ENCODE measurements at regions not wholly inside any gene's neighbourhood (a gene's known extent, or its start where the extent isn't known, plus 50 kb on each side); places are given as distances from the start of the nearest gene placed in this dataset.

DNA sequence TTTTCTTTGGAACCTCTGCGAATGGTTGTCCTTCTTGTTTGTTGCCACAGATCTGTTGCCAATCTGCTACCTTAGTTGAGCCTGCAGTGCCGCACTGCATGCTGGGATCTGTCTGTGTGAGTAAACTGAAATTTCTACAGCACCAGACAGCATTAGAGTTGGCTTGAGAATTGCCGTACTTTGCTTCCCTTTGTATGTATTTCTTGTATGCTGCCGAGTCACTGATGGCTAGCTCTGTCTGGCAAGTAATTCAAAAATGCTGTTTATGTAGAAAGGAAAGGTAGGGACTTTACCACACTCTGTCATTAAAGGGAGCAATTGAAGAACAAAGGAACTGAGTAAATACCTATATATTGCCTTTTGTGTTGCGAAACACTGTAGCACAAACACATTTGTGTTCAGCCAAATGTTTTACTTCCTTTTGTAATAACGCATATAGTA, 857.4 kb downstream of the USP25 start:
- DNase-seq (ENCODE audit: low read depth) = no peak

DNA sequence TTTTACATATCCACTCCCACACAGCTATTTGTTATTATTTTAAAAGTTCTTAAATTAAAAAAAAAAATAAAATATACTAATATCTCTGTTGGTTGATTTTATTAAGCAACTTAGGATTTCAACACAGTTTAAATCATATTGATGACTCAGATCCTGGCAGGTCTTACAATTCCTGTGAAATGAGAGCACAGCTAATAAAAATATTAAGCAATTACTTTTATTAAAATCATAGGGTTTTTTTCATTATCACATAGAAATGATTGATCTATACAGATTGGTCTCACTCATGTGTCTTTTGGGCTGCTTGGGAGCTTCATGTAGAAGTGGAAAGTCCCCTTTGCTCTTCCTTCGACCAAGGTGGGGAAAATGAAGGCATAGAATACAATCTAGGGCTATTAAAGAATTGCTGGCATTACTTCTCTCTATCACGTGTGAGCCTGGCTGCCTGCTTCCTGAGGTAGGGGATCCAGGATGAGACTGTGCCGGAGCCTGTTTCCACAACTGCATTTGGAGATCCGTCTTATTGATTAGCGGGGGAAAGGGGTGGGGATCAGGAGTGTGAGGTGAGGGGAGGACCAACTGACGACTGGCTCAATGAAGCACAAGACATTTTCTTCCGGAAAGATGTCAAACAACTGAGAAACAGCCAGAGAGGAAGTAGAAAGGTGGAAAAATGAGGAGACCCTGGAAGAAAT, 858.0 kb downstream of the USP25 start:
- DNase-seq (ENCODE audit: low read depth) = no peak

GRCh38 chr21:16588433-16588860, 858.7 kb downstream of the USP25 start:
- no peak for DNase-seq (ENCODE audit: low read depth)

GRCh38 chr21:16589006-16589898, 859.5 kb downstream of the USP25 start:
- no peak for DNase-seq (ENCODE audit: low read depth)

DNA sequence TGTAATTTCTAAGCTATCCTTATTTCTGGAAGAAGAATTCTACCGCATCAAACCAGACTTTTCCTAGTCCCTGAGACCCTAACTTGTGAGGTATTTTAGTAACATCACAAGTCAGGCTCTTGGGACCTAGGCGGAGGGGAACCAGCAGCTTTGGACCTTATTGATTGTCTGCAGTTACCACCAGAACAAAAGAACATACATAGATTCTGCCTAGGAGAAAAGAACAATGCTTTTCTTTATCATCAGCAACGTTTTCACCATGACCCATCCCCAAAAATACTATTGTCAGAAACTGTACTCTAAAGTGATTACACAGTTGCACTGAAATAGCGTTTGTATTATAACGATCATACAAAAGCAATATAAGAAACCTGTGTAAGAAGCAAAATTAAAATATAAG, 860.4 kb downstream of the USP25 start:
- no peak for DNase-seq (ENCODE audit: low read depth)

DNA sequence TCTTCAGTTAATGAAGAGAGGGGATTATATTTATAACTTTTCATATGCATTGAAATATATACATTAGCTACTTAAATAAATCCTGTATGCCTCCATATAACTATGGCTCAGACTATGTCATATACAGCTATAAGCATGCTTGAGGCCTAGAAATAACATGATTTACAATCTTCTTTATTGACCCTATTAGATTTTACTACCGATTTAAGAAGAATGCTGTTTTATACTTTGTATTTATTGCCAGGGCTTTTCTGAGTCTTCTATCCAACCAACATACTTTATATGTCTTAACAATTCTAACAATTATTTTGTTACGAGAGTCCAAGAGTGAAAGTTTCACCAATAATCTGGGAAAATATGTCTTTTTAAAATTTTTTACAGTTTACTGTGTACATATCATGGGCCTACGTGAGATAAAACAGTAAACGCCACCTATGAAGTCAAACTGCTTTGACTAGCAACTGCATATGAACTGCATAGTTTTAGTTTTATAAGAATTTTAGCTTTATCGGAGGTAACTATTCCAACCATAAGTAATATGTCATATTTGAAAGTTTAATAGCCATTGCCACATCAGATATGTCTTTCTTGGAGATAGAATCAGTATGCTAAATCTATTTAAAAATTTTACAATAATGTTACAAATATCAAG, 861.0 kb downstream of the USP25 start:
- DNase-seq (ENCODE audit: low read depth) = no peak

GRCh38 chr21:16592381-16592780, 862.6 kb downstream of the USP25 start:
- no peak for DNase-seq (ENCODE audit: low read depth)

GRCh38 chr21:16594191-16594590, 864.4 kb downstream of the USP25 start:
- no peak for DNase-seq (ENCODE audit: low read depth)

GRCh38 chr21:16596369-16596768, 866.6 kb downstream of the USP25 start:
- DNase-seq (ENCODE audit: low read depth) = no peak

- no peak for DNase-seq (ENCODE audit: low read depth)
These were observed 868.0 kb downstream of the USP25 start for GRCh38 chr21:16597753-16598152.

DNA sequence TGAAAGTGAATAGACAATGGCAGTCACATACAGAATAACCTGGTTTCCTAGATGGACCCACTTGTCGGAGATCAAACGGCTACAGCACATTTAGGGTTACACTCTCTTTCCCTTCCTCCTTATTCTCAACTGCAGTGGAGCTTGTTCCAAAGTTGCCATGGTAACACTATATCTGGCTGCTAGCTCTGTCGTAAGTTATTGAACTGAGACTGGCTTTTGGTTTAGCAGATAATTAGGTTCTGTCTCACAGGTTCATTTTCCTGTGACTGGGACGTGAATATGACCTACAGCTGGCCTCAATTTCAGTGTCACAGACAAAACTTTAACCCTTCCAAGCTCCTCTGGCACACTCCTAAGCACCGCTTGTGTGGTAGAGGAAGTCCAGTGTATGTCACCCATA, 875.8 kb downstream of the USP25 start:
- DNase-seq (ENCODE audit: low read depth) = no peak

- DNase-seq (ENCODE audit: low read depth) = no peak
These were observed 876.5 kb downstream of the USP25 start for GRCh38 chr21:16606271-16606670.

GRCh38 chr21:16608209-16608830, 878.5 kb downstream of the USP25 start:
- no peak for DNase-seq (ENCODE audit: low read depth)

GRCh38 chr21:16619281-16619680, 889.5 kb downstream of the USP25 start:
- no peak for DNase-seq (ENCODE audit: low read depth)

DNA sequence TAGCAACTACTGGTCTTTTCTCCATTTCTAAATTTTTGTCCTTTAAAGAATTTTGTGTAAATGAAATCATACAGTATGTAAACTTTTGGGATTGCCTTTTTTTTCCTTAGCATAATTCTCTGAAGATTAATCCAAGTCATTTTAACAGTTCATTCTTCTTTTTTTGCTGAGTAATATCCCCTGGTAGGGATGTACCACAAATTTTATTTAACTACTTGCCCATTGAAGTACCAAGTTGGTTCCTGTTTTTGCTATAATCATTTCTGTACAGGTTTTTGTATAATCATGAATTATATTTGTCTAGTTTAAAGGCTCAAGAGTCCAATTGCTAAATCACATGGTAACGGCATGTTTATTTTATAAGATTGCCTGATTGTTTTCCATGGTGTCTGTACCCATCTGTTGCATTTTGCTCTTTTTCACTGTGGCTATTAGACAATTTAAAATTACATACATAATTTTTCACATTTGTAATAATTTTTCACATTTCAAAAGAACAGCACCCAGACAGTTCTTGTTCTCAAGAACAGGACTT, 891.1 kb downstream of the USP25 start:
- DNase-seq (ENCODE audit: low read depth) = no peak

DNA sequence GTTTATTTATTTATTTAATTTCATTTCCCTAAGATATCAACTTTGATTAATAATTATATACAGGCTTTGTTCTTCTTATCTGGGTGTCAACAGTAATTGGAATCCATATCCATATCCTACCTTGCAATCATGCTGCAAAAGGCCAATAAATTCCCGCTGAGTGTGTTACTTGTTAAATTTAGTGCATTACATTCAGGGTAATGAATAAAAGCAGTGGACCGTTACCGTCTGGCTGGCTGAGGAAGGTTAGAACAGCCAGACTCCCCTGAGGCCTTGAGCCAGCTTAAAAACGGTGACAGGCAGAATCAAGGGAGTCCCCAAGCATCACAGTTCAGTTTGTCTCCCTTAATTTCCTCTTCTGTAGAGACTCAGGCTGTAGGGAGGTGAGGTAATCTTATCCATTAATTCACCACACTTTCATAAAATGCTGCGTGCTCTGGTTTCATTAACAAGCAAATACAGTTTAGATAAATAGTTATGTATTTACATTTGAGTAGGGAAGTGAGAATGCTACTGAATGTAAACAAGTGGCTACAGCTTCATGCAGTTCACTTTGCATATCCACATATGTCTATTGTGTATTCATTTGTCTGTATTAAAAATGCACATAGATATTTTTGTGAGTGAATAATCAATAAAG, 888.2 kb upstream of the CXADR start:
- no peak for DNase-seq (ENCODE audit: low read depth)

GRCh38 chr21:16625491-16625890, 887.4 kb upstream of the CXADR start:
- no peak for DNase-seq (ENCODE audit: low read depth)

- DNase-seq (ENCODE audit: low read depth) = no peak
These were observed 878.9 kb upstream of the CXADR start for GRCh38 chr21:16633831-16634459.

DNA sequence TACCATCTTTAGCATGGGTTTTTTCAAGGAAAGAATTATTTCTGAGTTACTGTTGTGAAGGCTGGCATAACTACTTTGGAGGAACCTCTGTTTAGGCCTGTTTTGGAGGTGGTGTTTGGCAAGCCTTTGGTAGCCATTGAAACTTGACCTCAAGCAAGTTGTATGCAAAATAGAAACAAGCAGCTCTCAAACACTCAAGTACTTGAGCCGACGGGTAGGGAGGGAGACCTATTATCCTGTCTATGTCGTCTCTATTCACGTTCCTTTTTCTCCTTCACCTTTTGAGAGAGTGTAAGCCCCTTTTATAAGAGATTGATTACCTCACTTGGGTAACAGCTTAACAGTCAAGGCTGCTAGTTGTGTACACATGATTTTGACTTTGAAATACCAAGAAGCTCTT, 878.3 kb upstream of the CXADR start:
- DNase-seq (ENCODE audit: low read depth) = no peak

- DNase-seq (ENCODE audit: low read depth) = no peak
These were observed 872.4 kb upstream of the CXADR start for GRCh38 chr21:16640297-16641027.

Measured in stimulated activated CD8-positive, alpha-beta memory T cell treated with anti-CD3 and anti-CD28 coated beads, Interleukin-4, amount 100 ng/mL, for 24 hours (primary cell).